HepG2 (cell line): ENCODE measurements at regions not wholly inside any gene's neighbourhood (a gene's known extent, or its start where the extent isn't known, plus 50 kb on each side); places are given as distances from the start of the nearest gene placed in this dataset.

Source experiments
- ATAC-seq: fragments of 200-7000 bp; cut with Tn5 transposase; 3 replicates; pipeline ENCODE4 v1.9.1; 2020; ENCODE audit warnings: mild to moderate bottlenecking, moderate library complexity
- BruUV-seq: library from RNA; stranded (reverse); fragments of 400-500 nt; replicated peaks from 2 replicates; lab custom pipeline; 2021; lab: Mats Ljungman, UMichigan
- CTCF ChIA-PET: fragments of 300-600 bp; formaldehyde crosslinking; extraction: SDS; loops from one replicate; lab custom pipeline; 2021; ENCODE audit warnings: low total read pairs, inconsistent platforms, low intra/inter-chr PET ratio; lab: Yijun Ruan, JAX
- POLR2A ChIA-PET: fragments of 350-600 bp; sonication (Branson Sonifier 250); formaldehyde crosslinking; loops from one replicate; lab custom pipeline; 2020; ENCODE audit warnings: antibody characterized with exemption, inconsistent platforms; lab: Yijun Ruan, JAX
- DNase-seq: peaks from one replicate; pipeline ENCODE4 v3.0.0-alpha.2; 2015; ENCODE audit warnings: low spot score
- FAIRE-seq: peaks from 3 replicates; lab custom pipeline; 2011; peaks lifted over from hg19 to GRCh38; lab: Jason Lieb, UNC
- H2AFZ ChIP-seq: one replicate; pipeline ENCODE4 v1.6.1; 2011; ENCODE audit warnings: low read length, inconsistent platforms
- H3K27ac ChIP-seq: fragments of 300-600 bp; 3 replicates; pipeline ENCODE4 v1.8.0; 2011; ENCODE audit warnings: mixed run types, mild to moderate bottlenecking, mixed read lengths, low read length, inconsistent platforms; ENCODE audit not compliant: insufficient read depth; ENCODE audit errors: extremely low read length
- H3K27me3 ChIP-seq, 2 experiments: fragments of 200-600 bp in 1 of 2; 2 replicates in 1 of 2; 3 replicates in 1 of 2; pipeline versions ENCODE4 v1.6.0 to v1.8.0; 2011; ENCODE audit warnings: low read length in 2 of 2, mild to moderate bottlenecking in 2 of 2, moderate library complexity in 2 of 2, inconsistent platforms in 1 of 2; ENCODE audit not compliant: insufficient read depth in 2 of 2, control insufficient read depth in 1 of 2
- H3K36me3 ChIP-seq, 2 experiments: fragments of 200-600 bp in 1 of 2; replicated peaks in 1 of 2; 2 replicates in 1 of 2; 3 replicates in 1 of 2; pipeline versions ENCODE4 v1.5.1 to v1.8.0; 2011; ENCODE audit warnings: low read length in 2 of 2, inconsistent platforms in 1 of 2; ENCODE audit not compliant: insufficient read depth in 2 of 2, control insufficient read depth in 1 of 2
- H3K4me1 ChIP-seq: 2 replicates; pipeline ENCODE4 v1.5.1; 2012; ENCODE audit warnings: low read length, inconsistent platforms; ENCODE audit not compliant: insufficient read depth
- H3K4me2 ChIP-seq: 2 replicates; pipeline ENCODE4 v1.6.0; 2011; ENCODE audit warnings: low read depth, low read length, inconsistent platforms
- H3K4me3 ChIP-seq, 3 experiments: fragments of 200-600 bp in 1 of 3; sonication (generic), shearing (Covaris generic) in 1 of 3; replicated peaks in 1 of 3; 2 replicates each; pipeline ENCODE4 v1.5.1; 2011 to 2016; ENCODE audit warnings: low read length in 3 of 3, inconsistent platforms in 2 of 3, low read depth in 2 of 3, mild to moderate bottlenecking in 2 of 3, control low read depth in 1 of 3, mixed read lengths in 1 of 3; ENCODE audit not compliant: insufficient read depth in 1 of 3
- H3K79me2 ChIP-seq: one replicate; pipeline ENCODE4 v1.6.1; 2011; ENCODE audit warnings: low read length, inconsistent platforms; ENCODE audit not compliant: insufficient read depth
- H3K9ac ChIP-seq: 2 replicates; pipeline ENCODE4 v1.6.0; 2011; ENCODE audit warnings: mild to moderate bottlenecking, low read depth, low read length, inconsistent platforms; ENCODE audit not compliant: insufficient read depth
- H3K9me3 ChIP-seq: 2 replicates; pipeline ENCODE4 v1.5.1; 2012; ENCODE audit warnings: mild to moderate bottlenecking, low read length
- H4K20me1 ChIP-seq: 2 replicates; pipeline ENCODE4 v1.6.0; 2011; ENCODE audit warnings: inconsistent platforms, mild to moderate bottlenecking, low read length, moderate library complexity; ENCODE audit not compliant: insufficient read depth
- ATF1 ChIP-seq: IDR thresholded peaks from 2 replicates; pipeline ENCODE4 v1.6.1; 2016; ENCODE audit warnings: mild to moderate bottlenecking, control low read depth
- ATF6 ChIP-seq: sonication (generic); formaldehyde crosslinking; conservative IDR thresholded peaks from 2 replicates; pipeline ENCODE4 v1.4.0; 2020; ENCODE audit warnings: missing genetic modification reagents
- HINFP ChIP-seq: sonication (generic); formaldehyde crosslinking; IDR thresholded peaks from 2 replicates; pipeline ENCODE4 v1.4.0; 2020; ENCODE audit warnings: low read depth, mild to moderate bottlenecking, missing genetic modification reagents
- HNRNPUL1 ChIP-seq: fragments of 200-400 bp; formaldehyde crosslinking; IDR thresholded peaks from 2 replicates; pipeline ENCODE4 v1.6.1; 2017; ENCODE audit warnings: low read depth, mild to moderate bottlenecking, low read length, moderate library complexity
- JUND ChIP-seq: sonication (generic); formaldehyde crosslinking; IDR thresholded peaks from 2 replicates; pipeline ENCODE4 v1.8.0; 2022; ENCODE audit warnings: mild to moderate bottlenecking, missing genetic modification reagents
- KMT2A ChIP-seq: sonication (generic); formaldehyde crosslinking; IDR thresholded peaks from 2 replicates; pipeline ENCODE4 v1.4.0; 2020; ENCODE audit warnings: missing genetic modification reagents
- MTERF4 ChIP-seq: sonication (generic); formaldehyde crosslinking; IDR thresholded peaks from 2 replicates; pipeline ENCODE4 v1.8.0; 2023; ENCODE audit warnings: mild to moderate bottlenecking, missing genetic modification reagents
- NCOA1 ChIP-seq: sonication (generic); formaldehyde crosslinking; IDR thresholded peaks from 2 replicates; pipeline ENCODE4 v1.9.0; 2021; ENCODE audit warnings: missing genetic modification reagents
- NFKB2 ChIP-seq: sonication (generic); formaldehyde crosslinking; IDR thresholded peaks from 2 replicates; pipeline ENCODE4 v1.4.0; 2020; ENCODE audit warnings: missing genetic modification reagents, borderline replicate concordance
- RBM22 ChIP-seq: fragments of 200-400 bp; formaldehyde crosslinking; optimal IDR thresholded peaks from 2 replicates; pipeline ENCODE3; 2017; ENCODE audit warnings: mild to moderate bottlenecking, low read length, moderate library complexity
- REPIN1 ChIP-seq: sonication (generic); formaldehyde crosslinking; IDR thresholded peaks from 2 replicates; pipeline ENCODE4 v1.8.0; 2022; ENCODE audit warnings: missing genetic modification reagents, low read depth, mild to moderate bottlenecking, borderline replicate concordance
- STAT5B ChIP-seq: sonication (generic); formaldehyde crosslinking; IDR thresholded peaks from 2 replicates; pipeline ENCODE4 v1.4.0; 2020; ENCODE audit warnings: missing genetic modification reagents
- TCF7L2 ChIP-seq: IDR thresholded peaks from 2 replicates; pipeline ENCODE4 v1.6.1; 2011; ENCODE audit warnings: mild to moderate bottlenecking, low read depth, low read length, moderate library complexity
- THRA ChIP-seq: sonication (generic); formaldehyde crosslinking; IDR thresholded peaks from 2 replicates; pipeline ENCODE4 v1.4.0; 2020; ENCODE audit warnings: missing genetic modification reagents, borderline replicate concordance
- YEATS4 ChIP-seq: sonication (generic); formaldehyde crosslinking; IDR thresholded peaks from 2 replicates; pipeline ENCODE4 v1.4.0; 2020; ENCODE audit warnings: missing genetic modification reagents, borderline replicate concordance
- ZBTB10 ChIP-seq: sonication (generic); formaldehyde crosslinking; IDR thresholded peaks from 2 replicates; pipeline ENCODE4 v1.4.0; 2020; ENCODE audit warnings: missing genetic modification reagents, borderline replicate concordance
- ZFP36 ChIP-seq: fragments of 150-350 bp; IDR thresholded peaks from 2 replicates; pipeline ENCODE4 v1.6.1; 2018; ENCODE audit warnings: borderline replicate concordance, low read length, low read depth; ENCODE audit not compliant: partially characterized antibody
- ZNF326 ChIP-seq: sonication (generic); formaldehyde crosslinking; IDR thresholded peaks from 2 replicates; pipeline ENCODE4 v1.4.0; 2020; ENCODE audit warnings: missing genetic modification reagents, borderline replicate concordance
- WGBS: methylation state at CpG from one replicate; pipeline ENCODE4 v1.1.6; 2017; ENCODE audit warnings: low lambda C conversion rate; 5-methylcytosine and 5-hydroxymethylcytosine counted together
- in situ Hi-C: cut with HindIII; loops from 2 replicates; pipeline ENCODE4 v1.10.0; 2017; ENCODE audit warnings: low pct_unique_long_range_greater_than_20kb; ENCODE audit not compliant: extremely low pct_ligation_motif_present
- intact Hi-C: fragments of 100-400 bp; cut with micrococcal nuclease; formaldehyde crosslinking; loops from one replicate; pipeline ENCODE4 v1.10.0; 2022; ENCODE audit not compliant: unreplicated experiment

GRCh38 chr10:3723766-3724165, 61.2 kb downstream of the KLF6 start:
- Histone ChIP-seq H3K4me1 (0 out of 2 replicates have a peak, but pooled peaks cover 4% of the 10 kb centered on the region), H4K20me1 (no peaks in the 10 kb centered on the region), H3K9ac (no peak overlapping the region), H3K4me2 (no peak overlapping the region), H3K9me3 (no peaks in the 10 kb centered on the region), H3K36me3 (no peaks in the 10 kb centered on the region), H2AFZ (no peak overlapping the region), H3K4me3 (no peak overlapping the region), H3K79me2 (no peaks in the 10 kb centered on the region), H3K27me3 (peaks cover 0 to 11% of the 10 kb centered on the region in 2 experiments; a peak in 2 of 5 replicates), H3K27ac (no peak overlapping the region)
- WGBS: 40% methylated on average over 5 of the region's 5 CpGs
- no peak for DNase-seq
- intact Hi-C loops (no loop called here), in situ Hi-C loops (no loop called here)
- FAIRE-seq: no peak
- CTCF ChIA-PET: no interaction called here
- ATAC-seq: no peak
- BruUV-seq: no TSS peak
- POLR2A ChIA-PET: no interaction called here
- no peak for TF ChIP-seq REPIN1 (CRISPR knock-in tag)
- TF ChIP-seq ZNF326 (CRISPR knock-in tag): no peak
- no peak for TF ChIP-seq ZFP36
- no peak for TF ChIP-seq ATF1 (CRISPR knock-in tag)
- no peak for TF ChIP-seq STAT5B
- TF ChIP-seq JUND (CRISPR knock-in tag): no peak
- TF ChIP-seq HINFP (CRISPR knock-in tag): no peak
- TF ChIP-seq NFKB2 (CRISPR knock-in tag): no peak
- TF ChIP-seq TCF7L2: no peak
- TF ChIP-seq RBM22: no peak
- TF ChIP-seq KMT2A (CRISPR knock-in tag): no peak
- TF ChIP-seq ATF6 (CRISPR knock-in tag): no peak
- no peak for TF ChIP-seq HNRNPUL1
- no peak for TF ChIP-seq MTERF4 (CRISPR knock-in tag)
- no peak for TF ChIP-seq NCOA1 (CRISPR knock-in tag)
- TF ChIP-seq ZBTB10: no peak
- TF ChIP-seq YEATS4 (CRISPR knock-in tag): no peak
- no peak for TF ChIP-seq THRA (CRISPR knock-in tag)
